HG03565 (cell line): ENCODE measurements at regions not wholly inside any gene's neighbourhood (a gene's known extent, or its start where the extent isn't known, plus 50 kb on each side); places are given as distances from the start of the nearest gene placed in this dataset.

Experiments
- ATAC-seq: cut with Tn5 transposase; IDR thresholded peaks from one replicate; pipeline ENCODE4 v1.9.1; 2021; ENCODE audit warnings: mild to moderate bottlenecking, moderate library complexity; ENCODE audit not compliant: unreplicated experiment

DNA sequence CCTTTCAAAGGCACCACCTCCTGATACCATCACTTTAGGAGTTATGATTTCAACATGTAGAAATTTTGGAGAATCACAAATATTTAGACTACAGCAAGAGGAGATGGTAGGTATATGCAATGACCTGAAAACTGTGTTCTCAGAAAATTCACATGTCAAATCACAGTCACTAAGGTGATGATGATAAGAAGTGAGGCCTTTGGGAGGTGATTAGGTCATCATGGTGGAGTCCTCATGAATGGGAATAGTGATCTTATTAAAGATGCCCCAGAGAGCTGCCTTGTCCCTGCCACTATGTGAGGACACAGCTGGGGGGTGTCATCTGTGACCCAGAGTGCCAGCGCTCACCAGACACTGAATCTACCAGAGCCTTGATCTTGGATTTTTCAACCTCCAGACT, 513.5 kb upstream of the TUSC1 start:
- no peak for ATAC-seq

DNA sequence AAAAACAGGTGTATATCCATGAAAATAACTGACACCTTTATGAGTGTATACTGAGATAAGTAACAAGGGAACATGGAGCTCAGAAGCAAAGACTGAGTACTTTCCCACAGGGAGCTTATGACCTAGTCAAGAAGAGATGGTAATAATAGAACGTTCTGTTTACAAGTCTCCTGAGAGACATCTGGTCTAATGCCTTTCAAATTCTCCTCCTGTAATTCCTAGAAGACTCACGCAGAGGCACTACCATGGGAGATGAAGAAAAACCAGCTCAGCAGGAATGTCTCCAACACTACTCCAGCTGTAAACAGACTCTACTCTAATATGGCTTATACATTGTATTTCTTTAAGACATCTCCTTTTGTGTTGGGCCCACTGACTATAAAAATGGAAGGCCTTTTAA, 503.6 kb upstream of the TUSC1 start:
- ATAC-seq: no peak

DNA sequence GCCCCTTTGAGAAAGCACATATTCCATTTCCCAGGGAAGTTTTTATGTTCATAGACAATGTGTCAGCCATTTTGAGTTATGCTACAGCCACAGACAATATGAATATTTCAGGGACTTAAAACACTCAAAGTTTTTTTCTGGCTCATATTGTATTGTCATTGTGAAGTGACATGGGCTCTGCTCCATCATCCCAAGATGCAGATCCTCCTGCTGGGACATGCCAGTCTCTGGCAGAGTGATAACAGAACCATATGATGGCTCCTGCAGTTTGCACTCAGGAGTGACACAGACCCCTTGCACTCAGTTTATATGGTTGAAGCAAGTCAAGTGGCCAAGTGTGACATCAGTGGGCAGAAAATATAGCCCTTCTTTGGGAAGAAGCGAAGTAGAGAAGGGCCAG, 498.4 kb upstream of the TUSC1 start:
- ATAC-seq: no peak

DNA sequence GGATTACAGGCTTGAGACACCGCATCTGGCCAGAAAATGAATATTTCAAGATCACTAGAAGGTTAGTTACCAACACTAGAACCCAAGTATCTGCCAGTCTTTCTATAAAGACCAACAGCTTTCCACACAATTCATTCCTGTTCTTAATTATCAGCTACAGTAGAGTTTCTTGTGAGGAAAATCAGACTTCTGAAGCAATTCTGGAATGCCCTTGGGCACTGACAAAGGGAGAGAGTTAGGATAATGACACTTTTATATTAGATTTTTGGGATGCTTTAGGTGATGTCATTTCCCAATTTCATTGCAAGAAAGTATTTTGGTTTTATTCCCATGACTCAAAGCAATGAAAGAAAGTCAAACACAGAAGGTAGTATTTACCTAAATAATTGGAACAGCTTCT, 497.0 kb upstream of the TUSC1 start:
- ATAC-seq: no peak

DNA sequence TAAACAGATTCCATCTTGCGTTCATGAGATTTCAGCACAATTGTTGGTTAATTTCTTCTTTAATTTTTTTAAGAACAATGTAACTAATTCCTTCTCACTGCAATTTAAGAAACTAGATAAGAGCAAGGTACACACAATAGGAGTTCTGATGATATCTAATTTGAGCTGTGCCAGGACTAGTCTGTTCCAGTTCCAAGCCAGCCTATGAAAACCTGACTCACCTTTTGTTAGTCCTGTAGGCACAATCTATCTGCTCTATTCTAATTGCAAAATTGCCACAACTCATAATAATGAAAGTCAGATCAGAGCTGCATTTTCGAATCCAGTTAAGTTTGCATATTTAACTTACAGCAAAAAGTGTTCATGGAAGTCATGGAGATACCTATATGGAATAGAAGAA, 494.1 kb upstream of the TUSC1 start:
- no peak for ATAC-seq

DNA sequence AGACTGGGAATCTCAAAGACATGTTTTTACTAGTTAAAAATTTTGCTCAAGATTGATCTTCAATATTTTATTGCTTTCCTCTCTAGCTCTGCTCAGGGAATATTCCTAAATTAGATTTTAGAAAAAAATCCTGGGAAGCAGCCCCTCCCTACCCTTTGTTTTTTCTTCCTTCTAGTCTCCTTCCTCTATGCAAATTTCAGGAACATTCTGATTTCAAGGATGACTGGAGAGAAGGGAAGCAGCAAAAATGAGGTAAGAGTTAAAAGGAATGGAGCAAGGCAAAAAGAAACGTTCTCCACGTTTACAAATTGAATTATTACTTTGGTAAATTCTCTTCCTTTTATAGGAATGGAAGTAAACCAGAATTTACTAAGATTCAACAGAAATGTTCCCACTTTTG, 493.4 kb upstream of the TUSC1 start:
- ATAC-seq: no peak

DNA sequence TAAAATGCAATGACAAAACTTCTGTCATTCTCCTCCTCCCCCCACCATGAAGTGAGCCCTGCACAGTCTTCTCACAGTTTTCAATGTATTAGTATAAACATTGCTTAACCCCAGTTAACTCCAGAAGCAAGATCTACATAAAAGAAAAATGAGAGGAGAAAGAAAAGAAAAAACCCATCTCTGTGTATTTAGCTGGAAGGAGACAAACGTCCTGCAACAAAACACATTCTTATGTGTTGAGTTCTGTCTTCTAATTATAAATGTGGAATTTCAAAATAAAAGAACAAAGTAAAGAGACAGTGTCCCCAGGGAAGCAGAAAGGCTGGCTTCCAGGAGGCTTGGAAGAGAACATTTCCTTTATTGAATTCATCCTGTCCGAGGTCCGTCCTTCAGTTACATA, 491.9 kb upstream of the TUSC1 start:
- no peak for ATAC-seq

DNA sequence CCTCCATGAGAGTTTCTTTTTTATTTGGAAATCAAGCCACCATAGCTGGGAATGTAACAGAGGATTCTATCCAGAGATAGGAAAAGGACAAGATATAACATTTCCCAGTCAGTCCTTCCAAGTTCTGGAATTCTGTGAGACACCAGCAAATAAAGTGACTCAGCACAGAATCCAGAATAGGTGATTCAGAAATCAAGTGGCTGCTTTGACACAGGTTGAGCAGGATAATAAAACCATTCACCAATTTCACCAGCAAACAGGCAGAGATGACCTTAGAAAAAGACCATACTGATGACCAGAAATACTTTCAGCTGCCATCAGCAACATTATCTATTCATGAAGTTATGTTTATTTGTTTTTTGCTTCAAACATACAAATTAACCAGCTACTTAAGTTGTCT, 491.5 kb upstream of the TUSC1 start:
- ATAC-seq: no peak

DNA sequence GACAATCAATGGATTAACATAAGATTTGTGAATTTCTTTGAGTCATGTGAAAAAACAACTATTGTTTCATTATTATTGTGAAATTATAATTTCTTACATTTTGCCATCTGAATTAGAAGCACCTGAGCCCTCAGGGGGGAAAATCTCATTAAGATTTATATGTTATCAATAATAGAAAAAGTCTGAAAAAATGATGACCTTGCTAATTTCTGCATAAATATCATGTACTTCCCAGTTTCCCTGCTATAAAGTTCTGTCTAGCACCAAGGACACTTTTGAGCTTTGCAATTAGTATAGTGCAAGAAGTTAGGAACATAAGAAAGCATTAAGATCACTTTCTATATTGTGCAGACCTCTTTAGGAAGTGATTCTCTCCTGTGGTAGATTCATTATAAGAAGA, 488.3 kb upstream of the TUSC1 start:
- no peak for ATAC-seq

DNA sequence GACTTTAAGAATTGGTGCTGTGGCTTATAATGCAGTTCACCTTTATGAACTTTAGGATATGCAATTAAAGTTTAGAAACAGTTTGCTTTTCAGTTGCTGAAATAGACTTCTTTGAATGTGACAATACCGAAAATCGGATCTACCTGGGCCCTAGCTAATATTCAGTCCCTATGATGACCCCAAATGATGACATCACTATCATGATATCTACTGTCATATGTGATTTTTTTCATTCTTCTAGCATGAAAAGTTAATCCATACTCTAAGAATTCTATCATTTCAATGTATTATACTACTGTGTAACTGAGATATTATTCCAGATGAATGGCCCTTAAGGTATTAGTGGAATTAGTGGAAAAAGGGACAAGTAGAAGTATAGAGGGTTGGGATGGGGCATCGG, 487.2 kb upstream of the TUSC1 start:
- no peak for ATAC-seq

DNA sequence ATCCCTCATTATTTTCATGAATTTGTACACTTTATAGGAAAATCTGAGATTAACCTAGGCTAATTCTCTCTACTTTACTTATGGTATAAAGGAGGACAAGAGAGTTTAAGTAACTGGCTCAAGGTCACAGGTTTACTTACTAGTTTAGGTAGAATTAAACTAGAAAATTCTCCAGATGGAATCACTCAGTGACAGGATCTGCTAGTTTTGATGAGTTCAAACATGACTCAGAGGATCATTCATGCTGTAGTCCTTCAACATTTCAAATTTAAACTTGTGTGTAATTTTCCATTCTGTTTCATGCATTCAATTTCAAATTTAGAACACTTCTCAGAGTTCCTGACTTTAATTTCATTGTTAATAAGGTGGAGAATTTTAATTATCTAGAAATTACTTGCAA, 485.7 kb upstream of the TUSC1 start:
- ATAC-seq: no peak

DNA sequence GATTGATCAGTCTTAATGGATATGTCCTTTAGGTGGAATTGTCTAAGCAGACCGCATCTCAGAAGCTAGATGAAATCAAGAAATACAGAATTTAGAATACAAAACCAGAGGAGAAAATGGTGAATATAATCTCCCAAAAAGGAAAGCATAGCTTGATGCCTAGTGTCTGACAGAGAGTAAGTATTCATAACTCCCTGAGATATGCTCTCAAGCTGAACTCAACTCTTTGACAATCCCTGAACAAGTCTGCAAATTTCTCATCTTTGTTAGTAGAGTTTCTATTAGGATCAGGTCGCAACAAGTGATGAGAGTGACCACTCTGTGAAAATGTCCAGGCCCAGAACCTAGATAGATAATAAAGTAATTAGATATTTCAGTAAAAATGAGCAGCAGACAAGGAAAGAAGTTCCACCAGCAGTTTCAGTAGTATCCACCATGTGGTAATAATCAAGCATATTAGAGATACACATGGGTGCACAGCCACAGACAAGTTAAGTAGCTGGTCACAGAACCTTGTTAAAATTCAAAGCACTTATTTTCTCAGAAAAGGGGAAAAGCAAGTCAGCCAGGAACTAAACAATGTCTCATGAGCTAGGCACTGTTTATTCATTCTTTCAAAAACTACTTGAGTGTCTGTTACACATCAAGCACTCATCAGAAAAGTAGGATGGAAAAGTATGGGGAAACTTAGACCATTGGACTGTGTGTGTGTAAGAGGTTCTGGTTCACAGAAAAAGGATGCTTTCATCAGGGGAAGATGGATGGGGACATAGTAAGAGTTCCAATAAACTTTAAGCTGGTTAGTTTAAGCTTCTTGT, 481.5 kb upstream of the TUSC1 start:
- no peak for ATAC-seq

DNA sequence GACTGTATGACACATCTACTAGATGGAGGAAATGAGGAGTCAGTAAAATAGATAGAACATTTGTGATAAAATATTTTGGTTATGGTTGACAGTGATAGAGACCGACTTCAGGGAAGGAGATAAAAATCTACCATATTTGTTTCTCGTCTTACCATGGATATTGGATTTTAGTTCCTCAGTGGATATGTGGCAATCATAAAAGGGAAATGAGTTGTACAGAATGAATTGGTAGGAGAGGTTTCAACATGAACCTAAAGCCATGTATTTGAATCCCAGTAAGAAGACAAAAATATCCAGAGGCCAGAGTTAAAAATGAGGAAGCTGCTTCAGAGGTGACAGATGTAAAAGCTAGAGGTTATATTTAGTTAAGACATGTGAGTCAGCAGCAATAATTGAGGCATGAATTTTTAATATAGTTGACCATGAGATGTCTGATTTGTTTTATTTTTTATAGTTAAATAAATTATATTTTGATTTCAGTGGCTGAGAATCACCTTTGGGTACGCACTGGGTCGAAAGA, 480.4 kb upstream of the TUSC1 start:
- no peak for ATAC-seq

DNA sequence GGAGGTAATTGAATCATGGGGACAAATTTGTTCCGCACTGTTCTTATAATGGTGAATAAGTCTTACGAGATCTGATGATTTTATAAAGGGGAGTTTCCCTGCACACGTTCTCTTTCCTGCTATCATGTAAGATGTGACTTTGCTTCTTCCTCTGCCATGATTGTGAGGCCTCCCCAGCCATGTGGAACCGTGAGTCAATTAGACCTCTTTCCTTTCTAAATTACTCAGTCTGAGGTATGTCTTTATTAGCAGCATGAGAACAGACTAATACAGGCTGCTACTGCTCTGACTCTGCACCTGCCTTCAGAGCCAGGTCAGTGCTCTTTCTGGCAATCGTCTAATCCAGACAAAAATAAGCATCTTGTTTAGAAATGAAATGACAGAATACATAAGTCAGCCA, 479.2 kb upstream of the TUSC1 start:
- ATAC-seq: peak; percentile 89

DNA sequence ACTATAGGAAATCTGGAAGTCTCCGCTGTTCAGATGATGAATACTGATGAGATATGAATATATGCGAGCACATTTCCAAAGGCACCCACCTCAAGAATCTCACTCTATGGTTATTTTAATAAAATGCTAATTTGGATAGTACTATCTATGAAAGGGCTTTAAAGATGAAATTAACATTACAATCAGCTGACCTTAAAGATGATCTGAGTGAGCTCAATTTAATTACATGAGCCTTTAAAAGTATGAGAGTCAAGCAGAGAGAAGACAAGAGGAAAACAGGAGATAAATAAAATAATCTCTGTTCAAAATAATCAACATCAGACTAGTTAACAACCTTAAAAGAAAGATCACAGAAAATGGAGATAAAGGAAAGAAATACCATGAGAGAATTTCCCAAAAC, 474.1 kb upstream of the TUSC1 start:
- ATAC-seq: no peak

DNA sequence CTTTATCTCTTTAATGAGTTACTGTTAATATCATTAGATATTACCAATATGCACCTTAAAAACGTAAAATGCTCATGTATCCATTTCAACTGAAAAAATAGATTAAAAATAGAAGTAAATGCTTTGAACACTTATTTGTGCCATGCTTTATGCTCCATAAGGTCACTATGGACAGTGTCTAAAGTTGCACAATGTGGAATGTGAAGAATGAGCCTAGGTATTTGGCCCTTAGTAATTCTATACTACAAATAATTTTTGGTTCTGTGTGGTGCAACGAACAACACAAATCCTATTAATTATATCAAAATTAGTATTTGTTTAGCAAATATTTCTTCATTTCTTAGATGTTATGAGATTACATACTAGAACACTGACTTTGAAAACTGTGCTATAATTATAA, 469.9 kb upstream of the TUSC1 start:
- no peak for ATAC-seq

DNA sequence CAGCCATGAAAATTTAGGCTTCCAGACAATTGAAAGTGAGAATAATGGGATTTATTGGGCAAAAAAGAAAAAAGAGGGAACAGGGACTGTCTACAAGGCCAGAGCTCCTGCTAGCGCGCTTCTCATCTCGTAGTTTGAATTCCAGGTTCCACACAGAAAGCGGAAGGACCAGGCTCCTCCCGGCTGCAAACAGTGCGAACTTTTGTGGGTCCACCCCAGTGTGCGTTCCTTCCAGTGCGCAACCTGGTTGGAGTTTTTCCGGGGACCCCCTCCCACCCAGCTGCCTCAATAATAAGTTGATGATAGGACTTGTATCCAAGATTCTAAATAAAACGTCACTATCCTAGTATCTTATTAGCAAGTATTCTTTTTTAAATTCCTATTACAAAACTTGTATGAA, 467.7 kb upstream of the TUSC1 start:
- no peak for ATAC-seq

DNA sequence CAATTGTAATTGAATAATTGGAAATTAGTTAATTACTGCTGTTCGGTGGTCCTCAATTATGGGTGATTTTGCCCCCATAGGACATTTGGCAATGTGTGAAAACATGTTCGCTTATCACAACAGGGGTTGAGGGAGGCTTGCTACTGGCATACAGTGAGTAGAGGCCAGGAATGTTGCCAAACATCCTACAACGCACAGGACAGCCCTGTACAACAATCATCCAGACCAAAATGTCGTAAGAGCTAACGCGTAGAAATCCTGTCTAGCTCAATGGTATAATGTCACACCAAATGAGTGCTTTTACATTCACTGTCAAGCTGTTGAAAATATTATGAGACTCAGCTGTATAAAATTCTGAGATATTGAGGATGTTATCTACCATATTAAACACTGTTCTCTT, 464.4 kb upstream of the TUSC1 start:
- no peak for ATAC-seq

DNA sequence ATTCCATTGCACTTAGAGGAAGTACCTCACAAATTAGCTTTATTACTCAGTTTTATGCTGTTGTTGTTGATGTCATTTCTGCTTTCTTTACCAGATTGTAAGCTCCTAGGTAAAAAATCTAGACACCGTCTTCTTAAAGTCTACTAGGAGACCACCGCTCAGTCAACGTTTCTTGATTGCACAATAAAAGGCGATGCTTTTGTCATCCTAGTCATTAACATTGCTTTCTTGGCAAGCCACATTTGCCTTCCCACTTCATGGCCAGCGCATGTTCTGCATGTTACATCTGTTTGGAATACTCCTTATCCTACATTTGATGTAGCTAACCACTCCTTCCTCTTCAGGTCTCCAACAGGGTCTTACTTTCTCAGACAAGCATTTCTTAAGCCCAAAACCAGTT, 464.0 kb upstream of the TUSC1 start:
- ATAC-seq: no peak

DNA sequence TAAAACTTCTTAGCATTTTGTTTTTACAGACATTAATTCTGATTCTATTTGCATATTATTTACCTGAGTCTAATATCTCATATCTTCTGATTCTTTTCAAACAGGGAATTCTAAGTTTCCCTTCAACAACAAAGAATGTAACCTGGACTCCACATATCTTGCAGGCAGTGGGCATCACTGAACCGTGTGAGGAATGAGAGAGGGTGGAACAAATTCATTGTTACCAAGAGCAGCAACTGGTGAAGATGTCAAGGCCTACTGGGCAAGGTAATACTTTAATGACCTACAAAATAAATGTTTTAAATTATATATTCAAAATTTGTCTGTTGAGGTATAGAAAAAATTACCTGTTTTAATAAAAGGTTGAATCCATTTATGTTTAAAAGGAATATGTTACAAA, 455.3 kb upstream of the TUSC1 start:
- ATAC-seq: no peak

DNA sequence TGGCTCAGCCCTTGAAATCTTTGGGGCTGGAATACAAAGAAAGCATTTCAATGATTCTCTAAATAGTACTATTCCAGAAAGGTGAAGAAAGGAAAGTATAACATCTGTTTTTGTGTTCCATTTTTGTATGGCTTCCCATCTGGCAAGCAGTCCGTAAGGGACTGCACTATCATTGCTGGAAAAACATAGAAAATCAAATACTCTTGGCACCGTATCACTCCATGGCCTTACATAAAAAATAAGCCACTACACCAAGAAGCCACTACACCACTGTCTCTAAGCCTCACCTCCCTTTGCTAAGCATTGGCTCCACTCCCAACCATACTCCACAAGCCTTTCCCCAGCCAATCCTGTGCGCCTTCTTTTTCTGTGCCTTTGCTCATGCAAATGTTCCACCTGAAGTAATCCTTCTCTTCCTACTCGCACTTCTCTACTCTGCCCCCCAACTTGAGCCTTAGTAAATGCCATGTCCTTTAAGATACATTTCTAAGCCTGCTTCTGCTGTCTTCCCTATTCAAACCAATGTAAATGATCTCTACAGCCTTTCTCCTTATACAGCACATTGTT, 454.6 kb upstream of the TUSC1 start:
- no peak for ATAC-seq

DNA sequence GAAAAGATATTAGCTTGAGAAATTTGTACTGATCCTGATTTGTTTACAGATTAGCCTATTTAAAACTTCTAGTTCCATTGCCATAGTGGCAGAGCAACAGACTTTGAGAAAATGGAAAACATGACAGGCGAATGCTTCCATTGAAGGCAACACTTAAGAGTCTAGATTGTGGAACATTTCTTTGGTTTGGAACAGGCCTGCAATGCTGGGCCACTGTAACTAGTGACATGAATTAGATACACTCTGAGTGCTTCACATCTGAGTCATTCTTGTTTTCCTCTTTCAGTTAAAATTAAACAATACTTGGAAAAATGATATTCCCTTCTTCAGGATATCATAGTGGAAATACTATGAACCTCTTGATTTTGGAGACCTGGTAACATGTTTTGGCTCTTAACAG, 453.6 kb upstream of the TUSC1 start:
- no peak for ATAC-seq

DNA sequence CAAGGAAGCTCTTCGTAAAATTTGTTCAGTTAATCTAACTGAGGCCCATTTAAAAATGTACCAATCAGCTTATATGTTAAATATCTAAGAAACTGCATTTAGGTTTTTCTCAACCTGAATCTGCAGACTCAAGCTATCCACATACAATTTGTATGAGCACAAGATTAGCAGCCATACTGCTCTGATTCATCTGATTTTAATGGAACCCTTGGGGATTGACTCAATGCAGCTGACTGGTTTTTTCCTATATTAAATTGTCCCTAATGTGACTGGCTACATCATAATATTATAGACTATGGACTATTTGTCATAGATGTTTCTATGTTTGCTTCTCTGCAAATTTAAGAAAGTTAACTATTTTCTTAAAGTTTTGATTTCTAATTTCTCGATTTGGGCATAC, 451.0 kb upstream of the TUSC1 start:
- no peak for ATAC-seq
